ENCODE measurements at regions not wholly inside any gene's neighbourhood (a gene's known extent, or its start where the extent isn't known, plus 50 kb on each side); places are given as distances from the start of the nearest gene placed in this dataset.

DNA sequence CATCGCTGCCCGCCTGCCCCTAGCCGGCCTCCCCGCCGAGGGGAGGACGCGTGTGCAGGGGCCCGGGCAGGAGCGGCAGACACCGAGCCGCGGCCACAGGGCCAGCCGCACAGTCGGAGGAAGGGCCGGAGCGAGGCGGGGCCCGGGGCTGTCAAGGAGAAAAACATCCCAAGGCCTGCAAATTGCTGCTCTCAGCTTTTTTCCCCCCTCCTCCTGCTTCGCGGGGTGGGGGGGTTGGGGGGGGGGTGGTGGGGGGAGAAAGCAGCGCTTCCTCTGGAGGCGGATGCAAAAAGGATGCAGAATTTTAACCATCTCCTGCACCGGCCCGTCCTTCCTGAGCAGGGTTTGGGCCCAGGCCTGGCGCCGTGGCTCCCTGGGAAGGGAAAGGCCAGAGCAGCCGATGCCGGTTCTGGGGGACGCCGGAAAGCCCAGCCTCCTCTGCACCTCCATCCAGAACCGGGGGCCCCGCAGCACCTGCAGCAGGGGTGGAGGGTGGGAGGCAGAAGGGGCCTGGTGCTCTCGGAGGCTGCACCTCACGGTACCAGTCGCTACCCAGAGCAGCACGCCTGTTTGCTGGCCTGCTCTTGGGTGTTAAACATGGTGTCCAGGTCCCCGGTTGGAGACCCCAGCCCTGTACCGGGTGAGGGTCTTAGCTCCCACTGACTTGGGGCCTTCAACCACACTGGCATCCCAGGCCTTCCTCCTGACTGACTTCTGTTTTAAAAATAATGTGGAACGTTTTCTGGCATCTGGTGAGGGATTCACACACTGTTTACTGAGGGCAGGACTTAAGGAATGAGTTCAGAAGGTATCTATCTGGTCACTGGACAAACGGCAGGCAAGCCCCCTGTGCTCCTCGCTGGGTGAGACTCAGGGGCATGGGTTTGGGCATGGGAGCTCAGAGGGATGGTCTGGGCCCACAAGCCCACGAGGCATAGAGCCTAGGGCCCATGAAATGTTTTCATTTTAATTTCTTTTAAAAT lies 77.4 kb upstream of the WNT7B start:
- DNase-seq, result peak; percentile 92

DNA sequence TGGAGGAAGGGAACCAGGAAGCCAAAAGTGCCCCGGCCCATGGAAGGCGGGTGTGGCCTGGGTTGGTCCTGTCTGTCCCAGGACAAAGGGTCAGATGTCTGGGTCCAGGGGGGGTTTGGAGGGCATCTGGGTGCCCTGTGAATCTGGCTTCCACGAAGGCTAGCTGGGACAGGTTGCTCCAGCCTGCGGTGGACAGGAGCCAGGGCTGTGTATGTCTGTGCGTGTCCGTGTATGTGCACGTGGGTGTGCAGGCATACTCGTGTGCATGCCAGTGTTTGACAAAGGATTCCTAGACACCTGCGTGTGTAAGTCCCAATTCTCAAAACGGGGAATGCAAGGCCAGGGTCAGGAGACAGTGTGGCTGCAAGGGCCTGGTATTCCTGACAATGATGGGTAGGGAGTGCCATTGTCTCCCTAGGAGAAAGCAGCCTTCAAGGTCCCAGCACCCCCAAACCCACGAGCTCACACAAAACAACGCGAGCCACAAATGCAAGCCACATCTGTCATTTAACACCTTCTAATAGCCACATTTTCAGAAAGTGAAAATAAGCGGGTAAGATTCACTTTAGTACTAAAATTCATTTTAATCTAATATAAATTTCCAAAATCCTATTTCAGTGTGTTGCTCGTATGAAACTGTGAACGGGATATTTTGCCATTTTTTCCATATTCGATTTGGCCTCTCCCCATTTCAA lies 78.4 kb upstream of the WNT7B start:
- DNase-seq, result no peak

DNA sequence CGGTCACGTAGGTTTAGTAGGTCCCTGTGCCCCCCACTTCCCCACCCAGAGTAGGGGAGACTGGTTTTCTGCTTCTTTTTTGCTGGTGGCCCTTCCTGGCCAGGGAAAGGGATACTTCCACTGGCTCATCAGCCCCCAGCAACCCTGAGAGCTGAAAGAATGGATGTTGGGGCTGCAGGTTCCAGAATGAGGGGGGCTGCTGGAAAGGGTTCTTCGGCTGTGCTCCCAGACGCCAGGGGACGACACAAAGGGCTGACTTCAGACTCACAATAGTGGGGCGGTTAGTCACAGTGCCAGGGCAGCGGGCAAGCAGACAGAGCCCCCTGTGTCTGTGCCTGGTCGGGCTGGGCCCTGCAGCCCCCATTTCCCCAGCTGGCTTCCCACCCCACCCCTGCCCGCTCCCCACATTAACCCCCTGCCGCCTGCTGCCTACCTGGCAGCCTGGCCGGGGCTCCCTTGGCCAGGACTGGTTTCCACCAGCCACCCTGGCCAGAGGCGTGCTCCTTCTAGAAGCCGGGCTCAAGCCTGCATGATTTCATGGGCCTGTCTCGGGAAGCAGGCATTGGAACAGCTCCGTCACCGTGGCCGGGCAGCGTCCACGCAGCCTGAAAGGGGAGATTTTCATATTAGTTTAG lies 79.1 kb upstream of the WNT7B start:
- DNase-seq, result no peak

DNA sequence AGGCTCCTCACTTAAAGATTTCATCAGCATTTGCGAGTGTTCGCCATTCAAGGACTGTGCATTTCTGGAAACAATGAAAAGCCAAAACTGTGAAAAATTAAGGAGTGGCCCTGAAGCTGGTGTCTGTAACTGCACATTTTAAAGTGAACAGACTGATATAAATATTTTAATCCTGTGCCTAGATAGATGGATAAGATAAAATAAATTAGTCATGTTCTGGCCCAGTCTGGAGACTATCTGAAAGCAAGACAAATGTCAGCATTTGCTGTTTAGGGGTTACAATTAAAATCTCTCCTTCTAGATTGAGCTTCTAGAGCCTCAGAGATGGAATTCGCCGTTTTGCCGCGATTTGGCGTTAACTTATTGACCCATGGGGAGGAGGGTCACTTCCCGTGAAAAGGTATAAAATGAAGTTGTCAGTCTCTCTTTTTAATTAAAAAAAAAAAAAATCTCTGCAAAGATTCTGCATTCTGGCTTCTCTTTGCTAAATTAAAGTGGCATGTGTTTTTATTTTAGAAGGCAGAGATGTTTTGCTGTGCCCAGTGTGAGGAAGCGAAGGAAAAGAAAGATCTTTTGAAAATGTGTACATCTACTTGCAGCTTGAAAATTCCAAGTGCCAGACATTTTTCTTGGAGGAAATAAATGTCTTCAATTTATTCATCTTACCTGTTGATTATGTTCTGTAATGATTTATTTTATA lies 79.7 kb upstream of the WNT7B start:
- no peak for DNase-seq

DNA sequence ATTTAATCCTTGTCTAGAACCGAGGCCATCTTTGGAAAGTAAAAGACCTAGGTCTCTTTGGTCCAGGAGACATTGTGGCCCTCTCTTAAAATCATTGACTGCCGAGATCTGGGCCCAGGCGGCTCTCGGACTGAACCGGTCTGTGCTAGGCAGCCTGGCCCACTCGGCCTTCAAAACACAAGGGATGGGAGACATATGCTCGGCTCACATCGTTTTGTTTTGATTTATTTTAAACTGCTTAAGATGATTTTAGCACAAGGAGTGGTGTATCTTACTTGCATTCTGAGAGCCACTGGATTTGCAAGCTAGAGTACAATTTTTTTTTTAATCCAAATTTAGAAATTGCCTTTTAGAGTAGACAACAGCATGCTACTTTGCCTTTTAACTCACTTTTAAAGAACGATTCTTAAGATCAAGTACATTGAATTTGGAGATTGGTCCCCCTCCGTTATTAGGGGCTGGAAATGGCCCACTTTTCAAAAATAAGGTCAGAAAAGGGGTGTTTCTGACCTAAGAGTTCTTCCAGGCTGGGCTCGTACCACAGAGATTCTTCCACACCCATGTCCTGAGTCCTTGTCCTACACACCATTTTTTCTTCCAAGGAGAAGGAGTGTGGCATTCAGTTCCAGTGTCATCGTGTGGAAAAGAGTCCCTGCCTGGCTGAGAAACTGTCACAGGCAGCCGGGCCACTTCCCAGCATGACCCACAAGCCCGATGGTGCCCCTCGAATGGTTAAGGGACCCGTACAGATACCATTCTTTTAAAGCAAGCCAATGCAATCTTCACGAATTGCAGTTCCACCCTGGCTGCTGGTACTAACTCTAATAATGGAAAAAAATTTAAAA lies 80.5 kb upstream of the WNT7B start:
- DNase-seq, result no peak

DNA sequence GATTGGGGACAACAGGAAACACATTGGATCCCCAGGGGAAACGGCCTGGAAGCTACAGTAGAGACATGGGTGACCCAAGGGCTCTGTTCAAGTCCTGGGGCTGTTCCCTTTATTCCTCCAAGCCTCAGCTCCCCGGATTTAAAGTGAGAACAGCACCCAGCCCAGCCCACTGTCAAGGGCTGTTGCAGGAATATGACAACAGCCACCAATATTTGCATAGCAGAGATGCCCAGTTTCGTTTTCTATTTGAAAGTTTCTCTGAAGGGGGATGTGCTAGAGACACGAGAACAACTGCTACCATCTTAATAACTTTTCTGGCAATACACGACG lies 81.1 kb upstream of the WNT7B start:
- peak; percentile 83 for DNase-seq

DNA sequence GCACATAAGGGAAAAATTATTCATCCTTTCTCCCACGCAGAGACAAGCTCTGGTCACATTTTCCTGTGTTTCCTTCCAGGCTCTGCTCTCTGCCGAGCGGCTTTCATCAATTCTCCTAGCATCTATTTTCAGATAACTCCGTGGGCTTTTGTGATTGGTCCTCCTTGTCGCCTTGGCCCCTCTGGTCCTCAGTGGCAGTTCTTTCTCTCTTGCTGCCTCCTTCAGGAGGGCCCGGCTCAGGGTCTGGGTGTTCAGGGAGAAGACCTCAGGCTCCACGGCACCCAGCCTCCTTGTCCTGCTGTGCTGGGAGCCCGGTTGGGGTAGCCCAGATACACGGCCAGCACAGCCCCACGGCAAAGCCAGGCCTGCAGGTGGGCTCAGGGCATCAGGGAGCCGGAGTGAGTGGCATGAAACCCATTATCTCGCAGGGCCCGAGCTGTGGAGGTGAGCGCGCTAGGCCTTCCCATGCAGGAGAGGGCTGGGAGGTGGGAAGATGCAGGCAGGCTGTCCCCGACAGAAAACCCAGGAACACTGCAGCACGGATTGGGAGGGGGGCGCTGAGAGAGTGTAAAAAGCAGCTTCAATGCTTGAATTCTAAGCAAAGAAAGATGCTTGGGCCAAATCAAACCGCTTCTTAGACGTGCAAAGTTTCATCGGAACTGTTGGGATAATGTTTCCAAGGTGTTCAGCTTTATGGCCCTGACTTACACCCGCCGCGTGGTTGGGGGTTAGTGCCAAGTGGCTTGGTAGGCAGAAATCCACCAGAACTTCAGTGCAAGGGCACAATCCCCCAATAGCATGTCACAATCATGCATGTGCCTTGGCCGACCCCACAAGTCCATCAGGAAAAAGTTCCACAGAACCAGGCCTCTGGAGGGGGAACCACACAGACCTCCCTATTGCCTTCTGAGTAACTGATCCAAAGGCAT lies 81.9 kb upstream of the WNT7B start:
- no peak for DNase-seq

DNA sequence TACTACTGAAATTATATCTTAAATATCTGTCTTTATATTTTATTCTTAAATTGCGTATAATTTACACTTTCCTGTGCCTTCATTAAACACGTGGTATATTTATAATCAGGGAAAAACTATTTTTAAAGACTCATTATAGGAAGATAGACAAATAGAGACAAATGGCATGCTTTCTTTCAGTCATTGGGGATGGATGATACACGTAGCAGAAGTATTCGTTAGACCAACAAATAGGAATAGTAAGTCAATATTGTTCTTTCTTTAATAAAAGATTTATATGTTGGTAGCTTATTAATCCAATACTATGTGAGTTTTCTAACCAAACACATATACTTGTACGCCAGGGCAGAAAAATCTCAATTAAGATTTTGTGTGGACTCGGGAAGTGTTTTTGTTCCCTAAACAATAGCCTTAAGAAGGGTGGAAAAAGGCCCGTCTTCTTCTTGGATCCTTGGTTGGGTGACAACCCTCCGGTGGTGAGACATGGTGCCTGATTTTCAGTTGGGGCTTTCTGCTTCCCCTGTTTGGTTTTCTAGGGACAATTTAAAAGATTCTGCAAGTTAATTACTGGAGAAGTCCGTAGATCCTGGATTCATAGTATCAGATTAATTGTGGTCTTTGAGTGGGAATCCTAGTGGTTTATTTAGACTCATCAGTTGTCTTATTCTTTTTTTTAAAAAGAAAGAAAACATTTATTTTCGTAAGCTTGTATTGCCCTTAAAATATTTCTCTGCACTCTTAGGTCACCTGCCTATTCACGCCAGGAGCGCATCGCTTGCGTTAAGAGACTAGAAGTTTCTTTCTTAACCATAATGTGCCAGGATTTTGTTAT lies 83.5 kb upstream of the WNT7B start:
- DNase-seq, result no peak

DNA sequence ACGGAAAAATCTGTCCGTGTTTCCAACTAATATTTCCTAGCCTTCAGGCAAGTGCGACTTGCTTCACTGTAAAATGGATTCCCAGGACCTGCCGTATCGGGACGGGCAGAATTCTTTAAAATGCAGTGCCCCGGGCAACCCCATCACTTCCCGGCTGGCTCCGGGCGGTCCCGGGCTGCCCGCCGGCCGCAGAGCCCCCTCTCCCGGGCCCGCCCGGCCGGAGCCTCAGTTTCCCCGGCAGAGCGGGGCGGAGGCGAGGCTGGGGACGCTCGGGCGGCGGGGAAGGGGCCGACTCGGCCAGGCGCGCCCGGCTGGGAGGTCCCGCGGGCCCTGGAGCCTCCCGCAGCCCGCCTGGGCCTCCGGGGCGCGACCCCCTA lies 84.2 kb upstream of the WNT7B start:
- DNase-seq, result no peak

DNA sequence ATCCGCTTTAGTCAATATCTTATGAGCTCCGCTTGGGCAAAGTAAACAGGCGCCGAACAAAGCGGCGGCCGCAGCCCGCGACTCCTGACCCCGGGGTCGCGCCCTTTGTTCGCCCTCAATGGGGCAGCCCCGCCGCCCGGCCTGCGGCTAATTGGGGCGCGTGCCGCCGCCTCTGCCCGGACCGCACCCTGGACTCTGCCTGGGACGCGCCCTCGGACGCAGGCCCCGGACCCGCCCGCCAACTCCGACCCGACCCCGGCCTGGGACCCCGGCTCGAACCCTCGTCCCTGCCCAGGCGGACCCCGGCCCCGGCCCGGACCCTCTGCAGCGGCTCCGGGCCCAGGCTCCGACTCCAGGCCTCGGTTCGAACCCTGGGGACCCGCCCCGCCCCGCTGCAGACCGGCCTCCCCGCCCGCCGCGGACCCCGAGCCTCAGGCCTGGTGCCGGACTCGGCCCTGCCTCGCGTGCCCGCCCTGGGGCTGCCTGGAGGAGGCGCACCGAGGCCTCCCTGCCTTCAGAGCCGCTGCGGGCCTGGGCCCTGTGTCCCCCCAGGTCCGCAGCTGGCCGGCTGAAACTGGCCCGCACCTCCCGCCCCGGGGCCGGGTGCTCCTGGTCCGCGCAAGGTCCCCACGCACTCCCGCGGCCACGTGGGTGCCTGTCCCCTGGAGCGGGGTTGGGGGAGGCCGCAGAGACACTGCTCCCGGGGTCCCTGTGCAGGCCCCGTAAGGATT lies 84.7 kb upstream of the WNT7B start:
- DNase-seq, result no peak

DNA sequence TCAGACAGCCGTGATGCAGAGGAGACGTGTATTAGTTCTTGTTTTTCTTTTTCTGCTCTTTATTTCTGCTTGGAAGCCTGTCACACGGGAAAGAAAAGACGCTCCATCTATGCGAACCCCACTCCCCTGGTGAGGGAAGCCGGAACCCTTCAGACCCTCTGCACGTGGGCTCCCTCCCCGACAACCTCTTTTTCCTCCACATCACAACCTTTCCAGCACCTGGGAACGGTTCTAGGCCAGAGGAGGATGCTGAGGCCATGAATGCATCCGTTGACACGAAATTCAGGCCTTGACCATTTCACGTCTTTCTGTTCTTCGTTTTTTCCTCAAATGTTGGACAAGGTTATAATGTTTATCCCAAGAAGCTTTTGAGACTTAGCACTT lies 85.3 kb upstream of the WNT7B start:
- no peak for DNase-seq

DNA sequence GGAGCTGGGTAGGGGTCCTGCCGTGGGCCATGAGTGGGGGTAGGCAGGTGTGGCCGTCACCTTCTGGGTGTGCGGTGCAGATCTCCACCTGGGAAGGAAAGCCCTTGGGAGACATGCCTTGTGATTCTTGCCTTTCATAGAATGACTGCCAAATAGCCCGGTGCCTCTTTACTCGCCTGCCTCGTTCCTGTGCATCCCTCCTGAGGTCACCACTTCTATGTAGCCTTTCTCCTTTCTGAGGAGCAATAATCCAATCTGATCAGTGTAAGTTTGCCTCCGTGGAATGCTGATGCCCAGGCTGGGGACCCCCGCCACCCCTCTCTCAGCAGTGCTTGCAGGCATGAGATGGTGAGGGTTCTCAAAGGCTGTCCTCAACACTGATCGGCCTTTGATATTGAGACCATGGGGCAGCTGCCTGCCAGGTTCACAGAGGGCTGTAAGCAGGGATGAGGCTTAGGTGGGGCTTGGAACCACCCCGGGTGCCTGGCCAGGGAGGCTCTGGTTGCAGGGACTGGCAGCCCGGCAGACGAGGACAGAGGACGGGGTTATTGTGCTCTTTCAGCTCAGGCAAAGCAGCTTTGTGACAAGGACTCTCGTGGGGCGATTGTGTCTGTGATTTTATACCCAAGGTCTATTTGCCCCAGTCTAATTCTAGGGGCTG lies 86.1 kb upstream of the WNT7B start:
- no peak for DNase-seq

DNA sequence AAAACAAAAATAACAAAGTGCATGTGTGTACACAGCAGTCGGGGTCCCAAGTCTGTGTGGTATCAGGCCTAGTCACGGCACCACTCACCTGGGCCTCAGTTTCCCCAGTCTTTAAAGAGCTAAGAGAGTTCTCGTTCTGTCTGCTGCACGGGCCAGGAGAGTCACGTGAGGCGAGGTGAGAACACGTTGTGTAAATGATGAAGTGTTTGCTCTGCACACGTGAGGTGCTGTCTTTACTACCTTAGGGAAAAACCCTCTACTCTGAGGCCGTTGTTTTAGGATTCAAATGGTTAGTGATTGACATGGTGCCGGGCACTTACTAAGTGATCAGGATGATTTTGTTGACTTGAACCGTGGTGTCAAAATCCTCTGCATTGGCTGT lies 86.5 kb upstream of the PPARA start:
- DNase-seq, result no peak

DNA sequence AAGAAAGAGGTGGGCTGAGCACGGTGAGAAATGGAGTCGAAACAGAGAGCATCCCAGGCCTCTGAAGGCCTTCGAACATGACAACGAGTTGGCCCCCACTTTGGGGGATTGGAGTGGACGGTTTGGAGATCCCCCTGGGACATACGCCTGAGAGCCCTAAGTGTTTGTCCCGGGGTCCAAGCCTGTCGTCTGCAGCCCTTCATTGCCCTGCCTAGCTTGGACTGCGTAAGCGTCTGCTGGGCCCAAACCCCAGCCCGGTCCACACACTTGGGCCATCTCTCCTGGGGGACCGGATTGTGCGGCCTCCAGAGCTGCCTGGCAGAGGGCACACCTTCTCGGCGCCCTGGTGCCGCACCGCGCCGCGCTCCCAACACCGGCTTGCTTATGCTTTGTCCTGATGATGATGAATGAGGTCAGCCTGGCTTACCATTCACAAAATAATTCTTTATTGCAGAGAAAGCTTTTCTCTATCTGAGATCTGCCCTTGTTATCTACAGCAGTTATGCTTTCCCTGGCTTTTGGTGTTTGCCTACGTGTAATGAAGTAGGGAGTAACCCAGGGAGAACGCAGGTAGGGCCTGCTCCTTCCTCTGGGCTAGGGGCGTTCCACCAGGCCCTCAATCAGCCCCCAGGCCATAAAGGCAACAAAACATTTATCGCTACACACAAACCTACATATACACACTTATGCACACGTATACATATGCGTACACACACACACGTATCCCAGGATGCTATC lies 85.9 kb upstream of the PPARA start:
- no peak for DNase-seq

DNA sequence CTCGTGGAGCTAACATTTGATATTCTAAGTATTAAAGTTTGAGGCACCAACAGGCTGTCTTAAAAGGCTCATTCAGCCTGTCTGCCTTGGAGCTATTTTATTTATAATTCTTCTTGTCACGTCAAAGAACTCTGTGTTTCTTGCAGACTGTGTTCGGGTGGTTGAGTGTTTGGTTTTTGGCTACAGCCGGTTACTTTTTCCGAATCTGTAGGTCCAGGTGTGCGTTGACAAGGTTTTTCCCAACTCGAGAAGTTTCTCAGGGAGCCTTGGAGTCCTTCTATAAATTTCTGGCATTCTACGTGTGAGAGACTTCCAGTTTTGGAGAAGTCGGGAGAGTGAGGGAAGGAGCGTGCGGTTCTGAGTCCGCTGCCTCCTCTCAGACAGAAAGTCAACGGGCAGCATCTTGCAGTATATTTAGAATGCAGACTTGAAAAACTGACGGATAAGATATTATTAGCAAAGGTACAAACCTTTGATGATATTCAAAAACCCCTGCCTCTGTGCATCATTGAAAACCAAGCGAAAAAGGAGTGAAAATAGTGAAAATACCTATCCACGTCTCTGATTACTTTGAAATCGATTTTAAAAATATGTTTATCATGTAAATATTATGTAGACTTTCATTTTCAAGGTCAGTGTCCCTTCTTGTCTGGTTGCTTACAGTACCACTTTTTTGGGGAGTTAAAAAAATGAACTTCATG lies 85.2 kb upstream of the PPARA start:
- no peak for DNase-seq

DNA sequence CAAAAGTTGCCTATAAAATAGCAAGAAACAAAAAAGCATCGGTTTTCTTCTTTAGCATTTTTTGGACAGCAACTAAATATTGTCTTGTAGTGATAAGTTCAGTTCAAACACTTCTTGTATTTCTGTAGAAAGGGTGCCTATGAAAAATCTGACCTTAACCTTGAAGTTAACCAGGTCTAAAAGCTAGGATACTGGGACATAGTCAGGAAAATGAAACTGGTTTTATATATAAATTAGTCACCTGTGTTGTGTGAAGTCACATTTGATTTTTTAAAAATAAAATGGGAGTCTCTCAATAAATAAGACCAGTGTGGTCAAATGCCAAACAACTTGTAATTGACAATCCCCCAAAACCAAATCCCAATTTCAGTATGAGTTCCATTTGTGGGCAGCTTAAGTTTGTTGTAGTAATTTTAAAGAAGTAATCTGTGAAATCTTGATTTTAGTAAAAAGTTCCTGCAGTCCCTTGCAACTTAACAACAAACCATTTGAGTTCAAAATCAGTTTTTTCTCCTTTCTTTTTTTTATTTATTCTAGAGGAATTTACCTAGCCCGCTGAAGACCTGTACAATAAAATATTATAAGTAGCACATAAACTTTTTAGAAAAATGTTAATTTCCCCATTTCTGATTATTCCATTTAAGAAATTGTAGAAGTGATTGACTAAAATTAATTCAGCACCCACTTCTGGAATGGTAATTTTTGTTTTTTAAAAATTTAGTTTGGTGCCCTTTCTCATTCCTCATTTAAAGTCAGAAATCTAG lies 84.5 kb upstream of the PPARA start:
- no peak for DNase-seq

DNA sequence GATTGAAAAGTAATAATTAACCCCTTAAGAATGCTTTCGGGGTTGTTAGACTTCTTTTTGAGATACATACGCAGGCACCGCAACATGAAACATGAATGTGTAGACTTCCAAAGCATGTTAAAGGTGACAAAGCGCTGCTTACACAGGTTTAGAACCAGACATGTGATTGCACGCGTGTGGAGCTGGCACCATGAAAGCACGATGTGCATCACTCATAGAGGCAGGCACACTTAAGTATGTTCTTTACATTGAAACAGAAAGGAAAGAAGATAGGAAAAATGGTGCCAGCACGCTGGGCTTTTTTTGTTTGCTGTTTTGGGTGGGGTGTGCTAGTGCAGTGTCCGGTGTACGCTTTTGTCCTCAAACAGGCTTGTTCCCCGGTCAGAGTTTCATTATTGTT lies 83.6 kb upstream of the PPARA start:
- DNase-seq, result no peak
